Thymus (tissue), 11 donors: ENCODE measurements at regions not wholly inside any gene's neighbourhood (a gene's known extent, or its start where the extent isn't known, plus 50 kb on each side); places are given as distances from the start of the nearest gene placed in this dataset.
"Not testable (repeated sequence)": the region's sequence is repeated elsewhere in the genome, so short reads cannot be mapped to it uniquely, and the experiment has no call there.

Source experiments
- DNase-seq, 9 donors: peaks; one replicate each; pipeline ENCODE4 v3.0.0-alpha.2; 2013; ENCODE audit warnings: low spot score in 9 of 9, low read depth in 6 of 9, missing footprints in 1 of 9
- H3K27ac ChIP-seq, 2 donors: one replicate each; pipeline ENCODE4 v1.5.1; 2013; ENCODE audit warnings: control low read depth in 1 of 2, low read depth in 1 of 2, low read length in 1 of 2, mild to moderate bottlenecking in 1 of 2, moderate library complexity in 1 of 2
- H3K27me3 ChIP-seq, 2 donors: one replicate each; pipeline ENCODE4 v1.5.1; 2013; ENCODE audit warnings: low read length in 1 of 2; ENCODE audit not compliant: control insufficient read depth in 2 of 2, insufficient read depth in 1 of 2
- H3K36me3 ChIP-seq, 2 donors: one replicate each; pipeline ENCODE4 v1.5.1; 2013; ENCODE audit warnings: low read length in 1 of 2, mild to moderate bottlenecking in 1 of 2, moderate library complexity in 1 of 2; ENCODE audit not compliant: control insufficient read depth in 2 of 2, insufficient read depth in 2 of 2
- H3K4me1 ChIP-seq, 2 donors: one replicate each; pipeline ENCODE4 v1.5.1; 2013; ENCODE audit warnings: low read length in 2 of 2; ENCODE audit not compliant: control insufficient read depth in 2 of 2, insufficient read depth in 2 of 2
- H3K4me3 ChIP-seq, 2 donors: one replicate each; pipeline ENCODE4 v1.5.1; 2013; ENCODE audit warnings: low read length in 2 of 2, control low read depth in 1 of 2, mild to moderate bottlenecking in 1 of 2
- H3K9me3 ChIP-seq, 2 donors: one replicate each; pipeline ENCODE4 v1.5.1; 2013; ENCODE audit warnings: low read length in 1 of 2, mild to moderate bottlenecking in 1 of 2; ENCODE audit not compliant: control insufficient read depth in 2 of 2, insufficient read depth in 1 of 2
- WGBS: extraction: QIAGEN DNeasy Blood & Tissue Kit; methylation state at CpG from one replicate; pipeline ENCODE4 v1.1.7; 2013; 5-methylcytosine and 5-hydroxymethylcytosine counted together
- donor health status: healthy.

GRCh38 chr3:27559381-27559780 is 75.2 kb upstream of the SLC4A7 start:
- H3K9me3 ChIP-seq: no peaks in the 10 kb centered on the region
- DNase-seq: no peak

DNA sequence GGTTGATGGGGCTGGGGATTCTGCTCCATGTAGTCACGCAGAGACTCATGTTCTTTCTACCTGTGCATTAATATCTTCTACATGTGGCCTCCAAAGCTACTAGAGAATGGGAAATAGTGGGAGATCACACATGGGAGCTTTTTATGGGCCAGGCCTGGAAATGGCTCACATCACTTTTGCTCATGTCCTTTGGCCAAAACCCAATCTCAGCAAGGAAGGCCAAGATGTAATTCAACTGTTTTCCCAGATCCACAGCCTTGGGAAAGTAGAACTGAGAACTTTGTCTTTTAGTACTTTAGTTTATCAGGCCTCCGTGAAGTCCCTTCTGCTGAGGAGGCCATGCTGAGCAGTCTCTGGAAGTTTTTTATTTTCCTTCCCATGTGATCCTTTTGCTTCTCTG is 73.2 kb upstream of the SLC4A7 start:
- Histone ChIP-seq H3K36me3 (no peaks in the 10 kb centered on the region), H3K27me3 (no peaks in the 10 kb centered on the region), H3K4me1 (no peaks in the 10 kb centered on the region), H3K9me3 (no peaks in the 10 kb centered on the region), H3K4me3 (no peak overlapping the region), H3K27ac (no peak overlapping the region)
- 97% methylated on average over 2 of the region's 2 CpGs for WGBS
- DNase-seq: no peak

More at GRCh38 chr3:27559381-27559780, 75.2 kb upstream of the SLC4A7 start:
- Histone ChIP-seq H3K4me3 (no peak overlapping the region), H3K27me3 (no peaks in the 10 kb centered on the region), H3K36me3 (no peaks in the 10 kb centered on the region), H3K4me1 (no peaks in the 10 kb centered on the region), H3K27ac (no peak overlapping the region)

DNA sequence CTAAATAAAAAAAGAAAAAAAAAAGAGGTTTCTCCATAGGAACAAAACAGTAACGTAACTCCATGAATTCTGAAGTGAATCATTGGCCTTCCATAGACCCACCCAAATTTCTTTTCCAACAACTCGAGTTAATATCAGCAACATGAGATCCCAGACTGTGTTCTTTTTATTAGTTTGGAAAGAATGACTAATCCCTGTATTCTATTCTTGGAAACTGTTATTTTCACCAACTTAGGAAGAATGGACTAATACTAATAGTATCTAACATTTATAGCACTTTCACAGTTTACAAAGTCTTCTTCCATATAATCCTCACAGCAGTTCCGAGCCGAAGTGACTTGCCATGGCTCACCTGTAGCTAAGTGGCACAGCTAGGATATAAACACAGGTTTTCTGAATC is 72.7 kb upstream of the SLC4A7 start:
- Histone ChIP-seq H3K9me3 (no peaks in the 10 kb centered on the region), H3K36me3 (no peaks in the 10 kb centered on the region), H3K27ac (no peak overlapping the region), H3K27me3 (no peaks in the 10 kb centered on the region), H3K4me3 (no peak overlapping the region), H3K4me1 (no peaks in the 10 kb centered on the region)
- no peak for DNase-seq
- 93% methylated on average over 4 of the region's 4 CpGs for WGBS

GRCh38 chr3:27554706-27555105 is 70.5 kb upstream of the SLC4A7 start:
- H3K27me3 ChIP-seq: no peaks in the 10 kb centered on the region
- WGBS: 73% methylated on average over 2 of the region's 2 CpGs
- H3K4me1 ChIP-seq: no peaks in the 10 kb centered on the region
- DNase-seq: no peak
- no peak overlapping the region for H3K4me3 ChIP-seq
- no peaks in the 10 kb centered on the region for H3K9me3 ChIP-seq
- H3K27ac ChIP-seq: no peak overlapping the region
- no peaks in the 10 kb centered on the region for H3K36me3 ChIP-seq

DNA sequence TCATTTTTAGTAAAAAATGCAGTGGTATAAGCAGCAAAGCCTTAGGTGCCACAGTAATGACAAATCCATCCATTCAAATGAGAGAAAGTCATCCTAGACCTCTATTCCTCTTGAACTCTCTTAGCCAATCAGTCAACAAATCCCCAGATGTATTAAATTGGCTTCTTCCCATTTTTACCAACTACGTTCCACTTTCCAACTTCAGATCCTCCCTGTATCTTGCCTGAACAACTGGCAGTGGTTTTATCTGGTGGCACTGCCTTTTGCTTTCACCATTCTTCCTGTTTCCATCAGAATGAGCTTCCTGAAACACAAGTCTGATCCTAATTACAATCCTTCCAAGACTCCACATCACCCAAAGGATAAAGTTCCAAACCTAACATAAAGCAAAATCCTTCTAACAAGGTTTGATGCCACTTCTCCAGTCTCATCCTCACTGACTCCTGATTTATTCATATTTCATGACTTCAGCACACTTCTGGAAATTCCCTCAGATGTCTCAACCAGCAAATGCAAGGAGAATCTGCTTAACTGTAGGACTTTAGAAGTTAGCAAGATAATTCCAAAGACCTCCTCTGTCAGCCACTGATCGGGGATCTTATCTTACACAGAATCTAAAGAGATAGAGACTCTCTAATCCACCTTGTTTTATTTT is 69.8 kb upstream of the SLC4A7 start:
- H3K27ac ChIP-seq: no peak overlapping the region
- no peaks in the 10 kb centered on the region for H3K9me3 ChIP-seq
- H3K36me3 ChIP-seq: no peaks in the 10 kb centered on the region
- H3K4me1 ChIP-seq: no peaks in the 10 kb centered on the region
- H3K4me3 ChIP-seq: no peak overlapping the region
- 89% methylated on average over 2 of the region's 2 CpGs for WGBS
- no peaks in the 10 kb centered on the region for H3K27me3 ChIP-seq
- no peak for DNase-seq

GRCh38 chr3:27552708-27553107 is 68.5 kb upstream of the SLC4A7 start:
- H3K27ac ChIP-seq, H3K36me3 ChIP-seq, H3K4me3 ChIP-seq, DNase-seq, H3K27me3 ChIP-seq, H3K4me1 ChIP-seq, H3K9me3 ChIP-seq: not testable (repeated sequence)
- 96% methylated on average over 5 of the region's 5 CpGs for WGBS

GRCh38 chr3:27551413-27551812 is 67.2 kb upstream of the SLC4A7 start:
- H3K4me3 ChIP-seq, H3K27me3 ChIP-seq, DNase-seq, H3K27ac ChIP-seq, H3K4me1 ChIP-seq, H3K36me3 ChIP-seq, H3K9me3 ChIP-seq: not testable (repeated sequence)
- 94% methylated on average over 4 of the region's 4 CpGs for WGBS

- DNase-seq: no peak
- H3K36me3 ChIP-seq: no peaks in the 10 kb centered on the region
- no peaks in the 10 kb centered on the region for H3K9me3 ChIP-seq
- no peaks in the 10 kb centered on the region for H3K4me1 ChIP-seq
- no peak overlapping the region for H3K27ac ChIP-seq
- WGBS: 93% methylated on average over 1 of the region's 1 CpG
- H3K27me3 ChIP-seq: no peaks in the 10 kb centered on the region
- no peak overlapping the region for H3K4me3 ChIP-seq
These were observed 60.9 kb upstream of the SLC4A7 start for GRCh38 chr3:27545061-27545460.

- DNase-seq: no peak
- Histone ChIP-seq H3K4me3 (no peak overlapping the region), H3K4me1 (no peaks in the 10 kb centered on the region), H3K27me3 (no peaks in the 10 kb centered on the region), H3K9me3 (no peaks in the 10 kb centered on the region), H3K27ac (no peak overlapping the region), H3K36me3 (no peaks in the 10 kb centered on the region)
- WGBS: 87% methylated on average over 3 of the region's 3 CpGs
These were observed 60.2 kb upstream of the SLC4A7 start for GRCh38 chr3:27544372-27544865.
